Transverse colon (tissue), 4 donors: ENCODE measurements at regions not wholly inside any gene's neighbourhood (a gene's known extent, or its start where the extent isn't known, plus 50 kb on each side); places are given as distances from the start of the nearest gene placed in this dataset.

Source experiments
- EP300 ChIP-seq: sonication (generic); formaldehyde crosslinking; IDR thresholded peaks from one replicate; pipeline ENCODE4 v1.6.1; 2017; ENCODE audit warnings: antibody characterized with exemption, low read depth
- POLR2A ChIP-seq: fragments of 450-650 bp; IDR thresholded peaks from one replicate; pipeline ENCODE4 v1.6.1; 2016; ENCODE audit warnings: antibody characterized with exemption, mild to moderate bottlenecking, moderate library complexity
- POLR2AphosphoS5 ChIP-seq, 3 donors: sonication (generic); formaldehyde crosslinking; IDR thresholded peaks; one replicate each; pipeline ENCODE4 v1.6.1; 2016; ENCODE audit warnings: antibody characterized with exemption in 3 of 3
- TF ChIP-seq, protein P1 (sequence below), 5 experiments: fragments of 200-600 bp in 3 of 5; fragments of 450-650 bp in 2 of 5; sonication (generic) in 3 of 5; IDR thresholded peaks; 1 replicate in 2 of 5; 2 replicates in 3 of 5; pipeline ENCODE4 v1.5.1; 2016 to 2017; ENCODE audit warnings: antibody characterized with exemption in 5 of 5, inconsistent platforms in 3 of 5, mild to moderate bottlenecking in 2 of 5, moderate library complexity in 1 of 5

DNA sequence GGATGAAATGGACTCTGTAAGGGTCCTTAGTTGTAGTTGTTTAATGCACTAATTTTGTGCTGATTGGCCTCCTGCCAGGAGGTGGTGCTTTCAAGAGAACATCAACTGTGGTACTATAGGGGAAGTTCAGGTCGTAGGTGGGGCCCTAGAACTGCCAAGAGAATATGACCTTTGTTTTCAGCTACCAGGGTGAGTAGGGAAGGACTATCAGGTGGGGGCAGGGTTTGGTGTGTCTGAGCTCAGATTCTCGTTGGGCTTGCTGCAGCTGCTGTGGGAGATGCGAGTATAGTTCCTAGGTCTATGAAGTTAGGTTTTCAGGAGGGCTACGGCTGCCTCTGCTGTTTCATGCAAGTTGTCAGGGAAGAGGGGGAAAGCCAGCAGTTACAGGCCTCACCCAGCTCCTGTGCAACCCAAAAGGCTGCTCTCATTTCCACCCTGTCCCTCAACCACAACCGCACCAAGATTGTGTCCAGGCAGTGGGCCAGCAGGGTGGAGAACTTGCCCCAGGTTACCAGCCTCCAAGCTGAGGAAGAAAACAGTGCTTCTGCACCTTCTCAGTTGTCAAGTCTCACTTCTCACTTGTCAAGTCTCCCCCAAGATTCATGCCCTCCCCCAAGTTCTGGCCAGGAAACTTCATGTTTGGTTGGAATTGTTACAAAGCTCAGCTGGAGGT is 626.5 kb upstream of the MAP3K7 start:
- no peak for TF ChIP-seq POLR2AphosphoS5 (IDR thresholded peaks at IDR 0.05)
- TF ChIP-seq, protein P1, sequence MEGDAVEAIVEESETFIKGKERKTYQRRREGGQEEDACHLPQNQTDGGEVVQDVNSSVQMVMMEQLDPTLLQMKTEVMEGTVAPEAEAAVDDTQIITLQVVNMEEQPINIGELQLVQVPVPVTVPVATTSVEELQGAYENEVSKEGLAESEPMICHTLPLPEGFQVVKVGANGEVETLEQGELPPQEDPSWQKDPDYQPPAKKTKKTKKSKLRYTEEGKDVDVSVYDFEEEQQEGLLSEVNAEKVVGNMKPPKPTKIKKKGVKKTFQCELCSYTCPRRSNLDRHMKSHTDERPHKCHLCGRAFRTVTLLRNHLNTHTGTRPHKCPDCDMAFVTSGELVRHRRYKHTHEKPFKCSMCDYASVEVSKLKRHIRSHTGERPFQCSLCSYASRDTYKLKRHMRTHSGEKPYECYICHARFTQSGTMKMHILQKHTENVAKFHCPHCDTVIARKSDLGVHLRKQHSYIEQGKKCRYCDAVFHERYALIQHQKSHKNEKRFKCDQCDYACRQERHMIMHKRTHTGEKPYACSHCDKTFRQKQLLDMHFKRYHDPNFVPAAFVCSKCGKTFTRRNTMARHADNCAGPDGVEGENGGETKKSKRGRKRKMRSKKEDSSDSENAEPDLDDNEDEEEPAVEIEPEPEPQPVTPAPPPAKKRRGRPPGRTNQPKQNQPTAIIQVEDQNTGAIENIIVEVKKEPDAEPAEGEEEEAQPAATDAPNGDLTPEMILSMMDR (IDR thresholded peaks at IDR 0.05), result no peak
- no peak for TF ChIP-seq POLR2A
- TF ChIP-seq EP300, result no peak
